GM19468 (cell line): ENCODE measurements at regions not wholly inside any gene's neighbourhood (a gene's known extent, or its start where the extent isn't known, plus 50 kb on each side); places are given as distances from the start of the nearest gene placed in this dataset.
"Not testable (repeated sequence)": the region's sequence is repeated elsewhere in the genome, so short reads cannot be mapped to it uniquely, and the experiment has no call there.

Experiments used
- ATAC-seq: cut with Tn5 transposase; IDR thresholded peaks from one replicate; pipeline ENCODE4 v1.9.1; 2021; ENCODE audit warnings: mild to moderate bottlenecking, moderate library complexity, moderate number of reproducible peaks; ENCODE audit not compliant: unreplicated experiment; ENCODE audit errors: extremely low read depth

DNA sequence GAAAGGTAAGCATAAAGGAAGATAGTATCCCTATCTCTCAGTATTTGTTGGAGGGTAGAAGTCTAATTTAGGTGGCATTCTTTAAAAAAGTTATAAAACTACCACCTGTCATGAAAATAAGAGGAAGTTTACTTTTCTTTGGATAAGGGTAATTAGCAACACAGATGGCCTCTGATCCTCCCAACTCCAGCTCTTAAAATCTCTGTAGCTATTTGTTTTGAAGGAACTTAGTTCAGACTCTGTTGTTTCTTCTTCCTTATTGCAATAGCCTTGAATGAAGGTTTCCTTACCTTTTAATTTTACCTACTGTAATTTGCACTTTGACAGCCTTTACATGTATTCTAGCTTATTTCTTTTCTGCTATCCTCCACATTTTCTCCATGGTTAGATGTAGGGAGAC, 1261.3 kb downstream of the RAPGEF2 start:
- no peak for ATAC-seq

DNA sequence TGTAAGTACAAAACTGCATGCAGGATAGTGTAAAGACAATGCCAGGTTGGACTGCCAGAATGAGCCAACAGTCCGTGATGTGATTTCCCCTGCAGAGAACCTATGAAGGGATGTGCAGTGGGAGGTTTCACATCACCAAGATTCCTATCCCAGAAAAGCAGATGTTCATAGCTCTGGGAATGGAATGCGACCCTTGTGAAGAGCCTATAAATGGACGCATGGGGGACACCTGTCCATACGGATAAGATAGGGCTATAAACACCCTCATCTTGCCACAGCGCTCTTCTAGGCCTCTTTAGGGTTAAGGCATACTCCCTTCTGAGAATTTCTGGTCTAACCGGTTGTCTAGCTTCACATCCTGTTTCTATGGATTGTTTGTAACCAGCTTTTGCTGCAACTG, 1261.8 kb downstream of the RAPGEF2 start:
- ATAC-seq: not testable (repeated sequence)

DNA sequence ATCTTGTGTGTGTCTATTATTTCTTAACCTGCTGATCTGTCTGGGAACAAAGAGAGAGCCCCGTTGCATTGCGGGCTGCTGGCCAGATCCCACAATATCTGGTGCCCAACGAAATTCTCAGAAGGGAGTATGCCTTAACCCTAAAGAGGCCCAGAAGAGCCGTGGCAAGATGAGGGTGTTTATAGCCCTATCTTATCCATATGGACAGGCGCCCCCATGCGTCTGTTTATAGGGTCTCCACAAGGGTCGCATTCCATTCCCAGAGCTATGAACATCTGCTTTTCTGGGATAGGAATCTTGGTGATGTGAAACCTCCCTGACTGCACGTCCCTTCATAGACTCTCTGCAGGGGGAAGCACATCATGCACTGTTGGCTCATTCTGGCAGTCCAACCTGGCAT, 1262.5 kb downstream of the RAPGEF2 start:
- not testable (repeated sequence) for ATAC-seq

DNA sequence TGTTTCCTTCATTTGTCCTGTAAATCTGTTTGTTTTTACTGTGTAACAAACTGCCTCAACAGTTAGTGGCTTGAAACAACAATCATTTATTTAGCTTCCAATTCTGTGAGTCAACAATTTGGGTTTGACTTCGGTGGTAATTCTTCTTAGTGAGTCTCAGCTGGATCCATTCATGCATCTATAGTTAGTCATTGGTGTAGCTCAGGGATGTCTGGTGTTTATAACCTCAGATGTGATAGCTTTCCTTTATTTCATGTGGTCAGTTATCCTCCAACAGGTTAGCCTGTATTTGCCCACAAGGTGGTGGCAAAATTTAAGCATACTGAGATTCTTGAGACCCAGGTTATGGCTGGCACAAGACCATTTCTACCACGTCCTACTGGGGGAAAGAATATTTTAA, 1267.2 kb downstream of the RAPGEF2 start:
- no peak for ATAC-seq

DNA sequence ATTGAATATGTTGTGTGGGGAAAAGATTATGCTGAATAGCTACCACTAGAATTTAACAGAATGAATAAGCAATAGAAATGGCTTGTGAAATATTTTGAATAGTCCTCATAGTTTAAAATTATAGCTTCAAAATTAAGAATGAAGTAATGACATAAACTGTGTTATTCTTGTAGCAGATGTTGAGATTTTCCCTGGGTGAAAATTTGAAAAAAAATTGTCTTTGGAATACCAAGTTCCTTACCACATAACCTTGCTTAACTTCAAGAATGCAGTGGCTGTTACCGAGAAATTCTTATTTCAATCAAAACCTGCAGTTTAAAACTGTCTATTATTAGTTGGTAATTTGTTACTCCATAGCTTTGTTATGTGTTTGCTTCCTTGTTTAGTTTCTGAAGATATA, 1268.6 kb downstream of the RAPGEF2 start:
- no peak for ATAC-seq

DNA sequence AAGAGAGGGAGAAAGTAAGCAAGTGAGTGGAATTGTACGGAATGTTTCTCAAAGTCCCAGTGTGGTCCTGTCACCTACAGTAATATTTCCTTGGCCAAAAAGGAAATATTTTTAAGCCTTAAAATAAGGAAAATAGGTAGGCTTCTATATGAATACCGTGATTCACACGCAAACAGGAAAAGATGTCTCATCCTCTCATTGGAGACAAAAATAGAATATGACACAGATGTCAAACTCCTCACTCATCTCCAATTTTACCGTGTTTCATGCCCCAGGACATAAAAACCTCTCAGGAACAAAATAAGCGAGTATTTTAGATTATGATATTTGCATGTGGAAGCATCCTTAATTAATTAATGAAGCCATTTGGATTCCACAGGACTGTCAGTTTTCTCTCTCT, 1269.5 kb downstream of the RAPGEF2 start:
- no peak for ATAC-seq

DNA sequence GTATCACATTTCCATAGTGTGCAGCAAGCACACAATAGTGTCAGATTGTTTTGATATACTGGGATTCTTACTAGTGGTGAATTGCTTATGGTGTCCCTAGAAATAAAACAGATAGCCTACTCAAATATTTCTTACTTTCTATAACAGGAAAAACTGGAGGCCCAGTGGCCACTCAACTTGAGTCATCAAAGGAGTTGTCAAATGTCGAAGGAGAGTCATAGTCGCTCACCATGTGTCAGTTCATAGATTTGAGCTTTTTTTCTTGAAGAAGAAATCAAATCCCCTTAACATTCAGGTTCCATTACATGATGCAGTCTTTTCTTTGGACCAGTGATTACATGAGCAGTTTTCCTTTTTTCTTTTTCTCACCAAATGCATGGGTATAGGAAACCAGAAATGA, 1271.0 kb downstream of the RAPGEF2 start:
- ATAC-seq: no peak

DNA sequence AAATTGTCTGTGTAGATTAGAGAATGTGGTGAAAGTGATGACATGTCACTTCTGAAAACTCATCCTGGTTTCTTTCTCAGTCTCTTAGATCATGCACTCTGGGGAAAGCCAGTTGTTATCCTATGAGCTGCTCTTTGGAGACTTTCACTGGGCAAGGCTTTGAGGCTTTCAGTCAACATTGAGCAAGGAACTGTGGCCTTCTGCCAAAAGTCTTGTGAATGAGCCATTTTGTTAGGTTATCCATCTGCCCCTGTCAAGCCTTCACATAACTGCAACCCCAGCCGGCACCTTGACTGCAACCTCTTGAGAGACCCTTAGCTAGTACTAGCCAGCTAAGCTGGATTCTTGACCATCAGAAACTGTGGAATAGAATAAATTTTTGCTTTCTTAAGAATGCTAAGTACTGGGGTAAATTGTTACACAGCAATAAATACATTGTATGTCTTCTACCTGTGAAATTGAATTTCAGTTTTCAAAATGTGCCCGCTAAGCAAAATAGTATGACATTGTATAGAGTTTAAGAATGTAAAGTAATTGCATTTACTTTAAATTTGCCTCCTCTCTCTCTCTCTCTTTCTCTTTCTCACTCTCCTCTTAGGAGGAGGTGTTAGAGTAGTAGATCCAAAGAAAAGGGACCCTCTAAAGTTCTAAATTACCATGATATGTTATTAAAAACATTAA, 1273.0 kb downstream of the RAPGEF2 start:
- ATAC-seq: no peak

DNA sequence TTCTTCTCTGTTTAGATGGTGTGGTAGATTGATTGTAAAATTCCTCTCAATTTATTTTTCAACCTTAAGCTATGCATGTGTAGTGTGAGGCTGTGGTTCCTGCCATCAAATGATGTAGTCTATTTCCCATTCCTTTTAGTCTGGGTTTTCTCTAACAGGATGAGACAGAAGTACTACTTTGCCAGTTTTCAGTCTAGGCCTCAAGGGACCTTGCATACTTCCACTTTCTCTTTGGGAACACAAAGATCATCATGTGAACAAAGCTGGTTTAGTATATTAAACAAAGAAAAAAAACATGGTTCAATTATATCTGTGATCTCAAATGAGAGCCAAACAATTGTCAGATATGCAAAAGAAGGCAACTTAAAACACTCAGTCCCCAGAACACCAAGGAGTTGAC, 1284.0 kb downstream of the RAPGEF2 start:
- ATAC-seq: no peak

DNA sequence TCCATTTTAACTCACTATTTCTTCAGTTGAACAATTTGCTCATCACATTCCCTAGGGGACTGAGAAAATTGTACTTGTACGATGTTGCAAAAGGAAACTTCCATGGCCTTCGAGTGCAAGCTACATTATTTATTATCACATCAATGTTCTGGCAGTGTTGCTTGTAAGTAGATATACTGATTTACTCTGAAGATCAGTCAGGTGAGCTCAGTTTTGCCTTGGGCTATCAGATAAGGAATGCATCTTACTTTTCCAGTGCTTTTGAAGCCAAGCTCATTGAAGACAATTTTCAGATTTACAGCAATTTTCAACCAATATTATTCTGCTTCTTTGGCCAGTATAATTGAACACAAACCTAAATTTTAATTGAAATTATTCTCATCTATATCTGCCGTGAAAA, 1296.9 kb downstream of the RAPGEF2 start:
- no peak for ATAC-seq

DNA sequence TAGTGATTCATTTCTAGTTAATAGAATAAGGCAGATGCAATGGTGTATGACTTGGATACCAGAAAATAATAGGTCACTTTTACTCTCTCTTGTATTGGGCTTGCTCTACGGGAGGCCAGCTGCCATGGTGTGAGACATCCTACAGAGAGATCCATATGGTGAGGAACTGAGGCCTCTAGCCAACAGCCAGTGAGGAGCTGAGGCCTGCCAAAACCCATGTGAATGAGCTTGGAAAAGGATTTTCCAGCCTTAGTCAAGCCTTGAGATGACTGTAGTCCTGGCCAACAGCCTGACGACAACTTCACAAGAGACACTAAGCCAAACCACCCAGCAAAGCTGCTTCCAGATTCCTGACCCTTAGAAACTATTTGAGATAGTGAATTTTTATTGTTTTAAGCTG, 1300.2 kb downstream of the RAPGEF2 start:
- ATAC-seq: no peak

DNA sequence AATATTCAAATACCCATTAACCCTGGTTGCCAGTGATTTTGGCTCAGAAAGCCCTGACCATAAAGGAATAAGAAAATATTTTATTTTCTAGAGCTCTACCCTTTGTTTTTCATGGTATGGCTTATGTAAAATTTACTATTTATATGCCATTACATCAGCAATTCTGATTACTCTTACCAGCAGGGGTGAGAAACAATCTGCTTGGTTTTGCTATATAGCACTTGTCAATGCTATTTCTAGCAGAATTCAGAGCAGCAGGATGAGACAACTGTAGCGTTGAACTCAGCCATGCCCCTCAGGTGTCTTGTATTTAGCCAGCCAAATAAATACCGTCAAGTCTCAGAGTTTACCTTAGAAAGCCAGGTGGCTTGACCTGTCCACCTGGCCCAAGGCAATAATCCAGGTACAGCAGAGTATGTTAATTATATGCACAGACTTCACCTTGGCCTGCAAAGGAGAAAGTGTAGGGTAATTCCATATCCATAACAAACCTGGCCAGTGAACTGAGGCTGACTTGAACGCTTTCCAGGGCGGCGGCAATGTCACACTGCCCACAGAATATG, 1303.5 kb downstream of the RAPGEF2 start:
- no peak for ATAC-seq

DNA sequence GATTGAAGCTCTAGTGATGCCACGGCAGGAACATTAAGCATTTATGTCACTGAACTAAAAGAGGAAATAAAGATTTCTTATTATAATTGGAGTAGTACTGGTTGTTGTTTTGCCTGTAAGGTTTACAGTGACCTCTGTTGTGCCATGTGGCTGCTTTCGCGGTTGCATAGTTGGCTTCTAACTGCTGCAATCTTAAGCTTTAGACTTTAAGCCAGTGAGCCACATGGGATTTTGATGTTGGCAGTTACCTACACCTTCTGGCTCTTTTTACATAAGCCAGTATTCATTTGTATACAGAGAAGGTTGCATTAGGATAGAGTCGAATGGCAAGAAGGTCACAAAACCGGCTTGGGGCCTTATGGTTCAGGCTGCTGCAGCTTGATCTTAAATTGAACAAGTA, 1311.6 kb downstream of the RAPGEF2 start:
- no peak for ATAC-seq

DNA sequence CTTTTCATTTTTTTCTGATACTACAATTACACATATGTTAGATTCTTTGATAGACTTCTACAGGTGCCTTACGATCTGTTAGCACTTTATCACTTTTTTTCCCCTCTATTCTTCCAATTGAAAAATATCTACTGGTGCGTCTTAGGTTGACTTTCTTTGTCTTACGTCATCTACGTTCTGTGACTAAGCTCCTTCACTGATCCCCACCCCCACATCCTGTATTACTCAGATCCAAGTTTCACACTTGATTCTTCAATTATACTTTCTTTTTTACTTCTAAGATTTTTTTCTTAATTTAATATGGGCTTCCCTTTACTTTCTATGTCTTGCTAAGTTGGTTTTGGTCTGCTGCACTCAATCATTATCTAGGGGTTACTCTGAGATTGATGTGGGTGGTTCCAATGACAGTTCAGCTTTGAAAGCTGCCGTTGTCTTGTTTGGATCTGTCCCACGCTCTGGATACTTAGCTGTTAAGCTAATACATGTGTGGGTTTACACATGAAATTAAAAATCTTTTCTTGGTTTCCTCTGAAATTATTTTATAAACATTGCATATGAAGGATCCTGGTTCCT, 1321.1 kb downstream of the RAPGEF2 start:
- no peak for ATAC-seq

DNA sequence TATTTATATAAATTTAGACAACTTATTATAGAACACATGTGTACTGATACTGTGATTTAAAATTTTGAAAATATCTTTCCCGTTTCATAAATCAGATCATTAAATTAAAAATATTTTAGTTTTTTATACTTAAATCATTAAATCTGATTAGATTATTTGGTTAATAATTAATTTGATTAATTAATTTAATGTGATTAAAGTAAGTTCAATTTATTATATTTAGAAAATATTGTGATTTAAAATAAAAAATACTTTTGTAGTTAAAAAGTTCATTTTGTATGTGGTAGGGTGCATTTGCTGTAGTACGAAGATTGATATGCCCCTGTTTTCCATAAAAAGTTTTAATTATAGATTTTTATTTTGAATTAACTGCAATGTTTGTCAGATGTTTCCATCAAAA, 1323.4 kb downstream of the RAPGEF2 start:
- no peak for ATAC-seq

DNA sequence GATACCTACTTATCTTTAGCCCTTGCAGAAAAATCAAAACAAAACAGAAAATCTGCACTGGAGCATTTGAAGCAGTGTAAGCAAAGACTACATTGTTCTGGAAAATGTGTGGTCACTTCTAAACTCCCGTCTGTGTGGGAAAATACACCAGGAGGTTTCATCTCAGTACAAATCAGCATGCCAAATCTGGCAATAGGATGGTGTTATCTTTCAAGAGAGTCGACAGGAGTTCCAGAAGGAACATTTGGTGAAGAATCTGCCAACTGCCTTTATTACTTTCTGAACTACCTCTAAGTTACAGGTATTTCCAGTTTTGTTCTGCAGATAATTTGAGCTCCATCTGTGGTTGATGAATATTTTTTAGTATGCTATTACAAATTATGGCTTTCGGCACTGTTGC, 1348.0 kb downstream of the RAPGEF2 start:
- no peak for ATAC-seq

DNA sequence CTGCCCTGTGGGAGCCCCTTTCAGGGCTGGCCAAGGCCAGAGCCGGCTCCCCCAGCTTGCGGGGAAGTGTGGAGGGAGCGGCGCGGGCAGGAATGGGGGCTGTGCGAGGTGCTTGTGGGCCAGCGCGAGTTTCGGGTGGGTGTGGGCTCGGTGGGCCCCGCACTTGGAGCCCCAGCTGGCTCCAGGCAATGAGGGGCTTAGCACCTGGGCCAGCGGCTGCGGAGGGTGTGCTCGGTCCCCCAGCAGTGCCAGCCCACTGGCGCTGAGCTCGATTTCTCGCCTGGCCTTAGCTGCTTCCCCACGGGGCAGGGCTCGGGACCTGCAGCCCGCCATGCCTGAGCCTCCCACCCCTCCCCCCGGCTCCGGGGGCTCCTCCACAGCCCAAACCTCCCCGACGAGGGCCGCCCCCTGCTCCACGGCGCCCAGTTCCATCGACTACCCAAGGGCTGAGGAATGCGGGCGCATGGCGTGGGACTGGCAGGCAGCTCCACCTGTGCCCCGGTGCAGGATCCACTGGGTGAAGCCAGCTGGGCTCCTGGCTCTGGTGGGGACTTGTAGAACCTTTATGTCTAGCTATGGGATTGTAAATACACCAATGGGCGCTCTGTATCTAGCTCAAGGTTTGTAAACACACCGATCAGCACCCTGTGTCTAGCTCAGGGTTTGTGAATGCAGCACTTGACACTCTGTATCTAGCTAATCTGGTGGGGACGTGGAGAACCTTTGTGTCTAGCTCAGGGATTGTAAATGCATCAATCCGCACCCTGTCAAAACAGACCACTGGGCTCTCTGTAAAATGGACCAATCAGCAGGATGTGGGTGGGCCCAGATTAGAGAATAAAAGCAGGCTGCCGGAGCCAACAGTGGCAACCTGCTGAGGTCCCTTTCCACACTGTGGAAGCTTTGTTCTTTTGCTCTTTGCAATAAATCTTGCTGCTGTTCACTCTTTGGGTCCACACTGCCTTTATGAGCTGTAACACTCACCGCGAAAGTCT, 1379.1 kb downstream of the RAPGEF2 start:
- not testable (repeated sequence) for ATAC-seq

DNA sequence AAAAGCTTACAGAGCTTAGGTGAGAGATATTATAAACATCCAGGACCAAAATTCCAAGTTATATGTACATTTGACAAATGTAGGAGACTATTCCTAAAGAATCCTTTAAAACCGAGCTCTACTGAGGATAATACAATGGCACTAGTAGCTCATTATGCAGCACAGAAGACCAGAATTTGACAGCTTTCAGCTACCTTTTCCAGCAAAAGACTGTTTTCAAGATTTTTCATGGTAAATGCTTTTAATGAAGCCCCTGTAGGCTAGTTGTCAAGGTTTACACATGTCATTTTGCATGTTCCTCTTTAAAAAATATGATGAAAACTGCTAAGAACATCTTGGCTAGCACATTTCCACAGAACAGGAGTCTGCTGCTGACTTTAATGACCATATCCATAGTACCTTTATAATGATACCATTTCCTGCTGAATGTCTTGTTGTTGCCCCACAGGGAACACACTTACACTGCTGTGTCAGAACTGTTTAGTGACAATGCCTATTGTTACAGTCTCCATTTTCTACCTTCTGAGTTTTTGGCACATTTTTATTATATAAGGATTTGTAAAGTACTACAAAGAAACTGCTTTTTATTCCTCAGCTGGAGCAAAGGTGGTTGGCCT, 1382.3 kb downstream of the RAPGEF2 start:
- ATAC-seq: no peak

DNA sequence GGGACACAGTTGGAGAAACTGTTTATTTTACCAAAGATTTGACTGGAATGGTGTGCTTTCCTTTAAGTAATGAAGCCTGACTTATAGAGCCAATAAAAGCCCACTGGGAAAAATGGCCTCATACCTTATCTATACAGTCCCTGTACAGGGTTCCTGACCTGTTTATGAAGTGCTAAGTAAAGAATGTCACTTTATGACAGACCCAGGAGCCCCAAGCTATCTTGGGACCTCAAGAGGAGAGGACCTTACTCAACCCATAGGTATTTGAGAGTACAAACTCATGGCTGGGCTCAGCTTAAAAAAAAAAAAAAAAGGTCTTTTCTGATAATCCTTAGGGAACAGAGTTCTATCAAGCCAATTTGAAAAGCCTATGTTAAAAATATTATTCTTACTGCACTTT, 1389.3 kb downstream of the RAPGEF2 start:
- no peak for ATAC-seq

DNA sequence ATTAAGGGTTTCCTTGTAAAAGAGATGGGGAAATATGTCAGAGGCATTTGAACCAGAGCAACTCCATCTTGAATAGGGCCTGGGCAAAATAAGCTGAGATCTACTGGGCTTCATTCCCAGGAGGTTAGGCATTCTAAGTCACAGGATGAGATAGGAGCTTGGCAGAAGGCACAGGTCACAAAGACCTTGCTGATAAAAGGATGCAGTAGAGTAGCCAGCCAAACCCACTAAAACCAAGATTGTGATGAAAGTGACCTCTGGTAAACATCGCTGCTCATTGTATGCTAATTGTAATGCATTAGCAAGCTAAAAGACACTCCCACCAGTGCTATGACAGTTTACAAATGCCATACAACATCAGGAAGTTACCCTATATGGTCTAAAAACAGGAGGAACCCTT, 1390.3 kb downstream of the RAPGEF2 start:
- no peak for ATAC-seq
